ENCODE measurements at regions not wholly inside any gene's neighbourhood (a gene's known extent, or its start where the extent isn't known, plus 50 kb on each side); places are given as distances from the start of the nearest gene placed in this dataset.

GRCh38 chr12:116373572-116374206, 96.2 kb upstream of the MED13L start:
- TF ChIP-seq CTCF (IDR thresholded peaks at IDR 0.05; ENCODE audit: poor library complexity) (no peak), EZH2 (IDR thresholded peaks at IDR 0.05; ENCODE audit: borderline replicate concordance) (no peak), EZH2phosphoT487 (IDR thresholded peaks at IDR 0.05; ENCODE audit: low read depth, severe bottlenecking, unreplicated experiment) (no peak)

All from hepatocyte (in vitro differentiated cells).